A549 (cell line): ENCODE measurements at regions not wholly inside any gene's neighbourhood (a gene's known extent, or its start where the extent isn't known, plus 50 kb on each side); places are given as distances from the start of the nearest gene placed in this dataset.

Experiments used
- ATAC-seq, 2 experiments: fragments of 200-7000 bp in 1 of 2; fragments of >200 bp in 1 of 2; cut with Nextera tagmentation in 1 of 2; cut with Tn5 transposase in 1 of 2; 3 replicates each; pipeline versions ENCODE4 v1.8.0 to v1.9.1; 2018 to 2020; ENCODE audit warnings: mild to moderate bottlenecking in 1 of 2, moderate library complexity in 1 of 2
- CTCF ChIA-PET: fragments of 300-600 bp; sonication (Branson Sonifier 250); formaldehyde crosslinking; extraction: SDS; loops from one replicate; lab custom pipeline; 2021; ENCODE audit warnings: antibody characterized with exemption, inconsistent platforms; lab: Yijun Ruan, JAX
- POLR2A ChIA-PET: fragments of 350-600 bp; formaldehyde crosslinking; extraction: SDS; loops from one replicate; lab custom pipeline; 2021; ENCODE audit warnings: antibody characterized with exemption, inconsistent platforms; lab: Yijun Ruan, JAX
- DNase-seq, 2 experiments: peaks; one replicate each; pipeline versions ENCODE4 v3.0.0 to v3.0.0-alpha.2; 2011 to 2016; ENCODE audit warnings: low read depth in 1 of 2, low spot score in 1 of 2
- FAIRE-seq: peaks from 2 replicates; lab custom pipeline; 2011; peaks lifted over from hg19 to GRCh38; lab: Jason Lieb, UNC
- H3K27ac ChIP-seq, 2 experiments: fragments of >200 bp; sonication (Bioruptor Twin); formaldehyde crosslinking; 3 replicates each; pipeline ENCODE4 v1.5.1; 2016 to 2017
- H3K4me1 ChIP-seq: fragments of >200 bp; sonication (Bioruptor Twin); formaldehyde crosslinking; 3 replicates; pipeline ENCODE4 v1.6.1; 2016
- H3K4me2 ChIP-seq: fragments of >200 bp; sonication (Bioruptor Twin); formaldehyde crosslinking; 3 replicates; pipeline ENCODE4 v1.6.1; 2016
- H3K4me3 ChIP-seq: fragments of >200 bp; sonication (Bioruptor Twin); formaldehyde crosslinking; 3 replicates; pipeline ENCODE4 v1.5.1; 2016
- H3K9me3 ChIP-seq: fragments of >200 bp; sonication (Bioruptor Twin); formaldehyde crosslinking; 3 replicates; pipeline ENCODE4 v1.6.1; 2016
- BHLHE40 ChIP-seq: IDR thresholded peaks from 2 replicates; pipeline ENCODE4 v1.6.1; 2012; ENCODE audit warnings: low read depth, low read length, inconsistent platforms
- EHF ChIP-seq: fragments of 250-450 bp; sonication (Bioruptor Pico); IDR thresholded peaks from 2 replicates; pipeline ENCODE4 v1.5.0; 2020; ENCODE audit warnings: mild to moderate bottlenecking
- EP300 ChIP-seq, 2 experiments: fragments of >200 bp; sonication (Bioruptor Twin); formaldehyde crosslinking; IDR thresholded peaks; 2 replicates in 1 of 2; 3 replicates in 1 of 2; pipeline ENCODE4 v1.6.1; 2016 to 2017
- HOXB13 ChIP-seq: fragments of 250-450 bp; sonication (Bioruptor Pico); IDR thresholded peaks from 2 replicates; pipeline ENCODE4 v1.5.0; 2020; ENCODE audit warnings: low read depth, mild to moderate bottlenecking, moderate library complexity
- KDM1A ChIP-seq: fragments of 200-600 bp; sonication (generic); IDR thresholded peaks from 2 replicates; pipeline ENCODE4 v1.6.1; 2016; ENCODE audit warnings: low read depth, mild to moderate bottlenecking
- KDM5A ChIP-seq: fragments of 200-600 bp; sonication (generic); IDR thresholded peaks from 2 replicates; pipeline ENCODE4 v1.6.1; 2016; ENCODE audit warnings: antibody characterized with exemption, mild to moderate bottlenecking
- NFE2L2 ChIP-seq: fragments of 150-350 bp; conservative IDR thresholded peaks from 2 replicates; pipeline ENCODE4 v1.6.1; 2014; ENCODE audit warnings: low read length
- NPAS2 ChIP-seq: fragments of 250-450 bp; sonication (Bioruptor Pico); IDR thresholded peaks from 2 replicates; pipeline ENCODE4 v1.8.0; 2022; ENCODE audit warnings: mild to moderate bottlenecking, moderate library complexity, borderline replicate concordance
- PHF8 ChIP-seq: fragments of 200-600 bp; sonication (generic); IDR thresholded peaks from 2 replicates; pipeline ENCODE4 v1.6.1; 2016; ENCODE audit warnings: low read depth, mild to moderate bottlenecking, antibody characterized with exemption, moderate library complexity, borderline replicate concordance
- RNF2 ChIP-seq: fragments of 200-600 bp; sonication (generic); IDR thresholded peaks from 2 replicates; pipeline ENCODE4 v1.6.1; 2016; ENCODE audit warnings: low read depth, mild to moderate bottlenecking, antibody characterized with exemption, moderate library complexity, borderline replicate concordance
- ZC3H11A ChIP-seq: fragments of 450-650 bp; IDR thresholded peaks from 2 replicates; pipeline ENCODE4 v1.6.1; 2014; ENCODE audit warnings: antibody characterized with exemption, mild to moderate bottlenecking
- ZFP36 ChIP-seq: fragments of 450-650 bp; IDR thresholded peaks from 2 replicates; pipeline ENCODE4 v1.6.1; 2014; ENCODE audit warnings: borderline replicate concordance; ENCODE audit not compliant: partially characterized antibody
- WGBS: methylation state at CpG from one replicate; pipeline ENCODE4 v1.1.6; 2017; ENCODE audit errors: missing lambda C conversion rate; 5-methylcytosine and 5-hydroxymethylcytosine counted together
- TF ChIP-seq, protein P1 (sequence below): IDR thresholded peaks from 2 replicates; pipeline ENCODE4 v1.6.1; 2012
- TF ChIP-seq, protein P2 (sequence below): IDR thresholded peaks from 2 replicates; pipeline ENCODE4 v1.6.1; 2012
- TF ChIP-seq, protein P3 (sequence below): fragments of >200 bp; sonication (Bioruptor Twin); formaldehyde crosslinking; IDR thresholded peaks from 3 replicates; pipeline ENCODE4 v1.5.1; 2016
- TF ChIP-seq, protein P4 (sequence below): fragments of >200 bp; sonication (Bioruptor Twin); formaldehyde crosslinking; IDR thresholded peaks from 3 replicates; pipeline ENCODE4 v1.6.1; 2016
- TF ChIP-seq, protein P5 (sequence below): fragments of 250-450 bp; sonication (Bioruptor Pico); IDR thresholded peaks from 2 replicates; pipeline ENCODE4 v1.5.0; 2021; ENCODE audit warnings: mild to moderate bottlenecking, moderate library complexity, borderline replicate concordance

DNA sequence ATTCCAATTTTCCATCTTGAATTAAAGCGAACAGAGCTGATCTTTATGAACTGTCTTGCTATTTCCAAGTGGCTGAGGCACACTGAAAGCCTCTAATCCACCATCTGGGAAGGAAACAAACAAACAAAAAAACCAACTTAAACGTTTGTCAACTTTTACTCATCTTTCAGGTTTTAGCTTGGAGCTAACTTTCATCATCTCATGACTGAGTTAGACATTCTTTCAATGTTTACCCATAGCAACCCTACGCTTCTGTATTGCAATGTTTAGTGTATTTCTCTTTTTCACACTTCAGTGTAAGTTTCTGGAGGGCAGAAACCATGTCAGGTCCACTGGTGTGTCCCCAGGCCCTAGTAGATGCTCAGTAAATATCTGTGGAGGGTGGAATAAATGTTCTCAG, 343.8 kb downstream of the GBA3 start (continued):
- TF ChIP-seq, protein P1, sequence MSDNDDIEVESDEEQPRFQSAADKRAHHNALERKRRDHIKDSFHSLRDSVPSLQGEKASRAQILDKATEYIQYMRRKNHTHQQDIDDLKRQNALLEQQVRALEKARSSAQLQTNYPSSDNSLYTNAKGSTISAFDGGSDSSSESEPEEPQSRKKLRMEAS = no peak
- TF ChIP-seq PHF8 = no peak

DNA sequence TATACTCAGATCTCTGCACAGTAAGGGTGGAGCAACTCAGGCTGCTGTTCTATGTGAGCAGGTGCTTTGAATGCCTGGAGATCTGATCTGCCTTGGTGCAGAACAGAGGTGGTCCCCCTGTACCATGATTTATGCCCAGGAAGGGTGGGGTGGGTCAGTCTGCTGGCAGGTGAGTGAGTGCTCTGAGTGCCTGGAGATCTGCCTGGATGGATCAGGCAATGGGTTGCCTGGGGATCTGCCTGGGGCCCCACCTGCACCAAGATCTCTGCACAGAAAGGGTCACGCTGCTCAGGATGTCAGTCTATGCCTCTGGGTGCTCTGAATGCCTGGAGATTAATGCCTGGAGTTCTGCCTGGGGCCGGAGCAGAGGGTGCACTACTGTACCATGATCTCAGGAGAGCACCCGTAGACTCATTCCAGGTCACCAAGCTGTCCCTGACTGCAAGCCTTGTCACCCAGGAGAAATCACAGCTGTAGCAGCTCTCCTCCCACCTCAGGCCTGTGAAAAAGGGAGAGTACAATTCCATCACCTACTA, 342.9 kb downstream of the GBA3 start:
- FAIRE-seq = no peak
- 67% methylated on average over 1 of the region's 3 CpGs for WGBS
- ATAC-seq = no peak

DNA sequence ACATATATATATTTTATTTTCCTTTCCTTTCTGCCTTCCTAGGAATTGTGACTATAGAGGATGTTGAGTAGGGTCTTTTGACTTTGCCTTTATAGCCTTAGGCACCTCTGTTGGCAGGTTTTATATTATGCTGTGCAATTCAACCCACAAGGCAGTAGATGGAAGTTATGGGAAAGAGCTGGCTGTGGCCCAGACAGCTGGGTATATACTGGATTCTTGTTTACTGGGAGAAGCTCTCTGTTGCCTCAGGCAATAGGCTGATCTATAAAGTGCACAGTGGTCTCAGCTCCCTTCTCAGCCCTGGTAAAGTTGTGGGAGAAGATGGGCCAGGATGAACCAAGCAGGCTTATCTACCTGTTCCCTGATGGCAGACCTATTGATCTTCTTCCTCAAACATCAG, 342.0 kb downstream of the GBA3 start:
- CTCF ChIA-PET = no interaction called here
- DNase-seq (no peak), ATAC-seq (no peak), FAIRE-seq (no peak)
- Histone ChIP-seq H3K27ac (no peak overlapping the region), H3K4me3 (no peak overlapping the region), H3K4me2 (no peak overlapping the region), H3K9me3 (no peaks in the 10 kb centered on the region), H3K4me1 (no peaks in the 10 kb centered on the region)
- TF ChIP-seq KDM1A = no peak
- POLR2A ChIA-PET = no interaction called here

More for the DNA sequence above, 342.9 kb downstream of the GBA3 start:
- H3K4me1 ChIP-seq = no peaks in the 10 kb centered on the region
- POLR2A ChIA-PET = no interaction called here
- H3K9me3 ChIP-seq = no peaks in the 10 kb centered on the region
- TF ChIP-seq, protein P2, sequence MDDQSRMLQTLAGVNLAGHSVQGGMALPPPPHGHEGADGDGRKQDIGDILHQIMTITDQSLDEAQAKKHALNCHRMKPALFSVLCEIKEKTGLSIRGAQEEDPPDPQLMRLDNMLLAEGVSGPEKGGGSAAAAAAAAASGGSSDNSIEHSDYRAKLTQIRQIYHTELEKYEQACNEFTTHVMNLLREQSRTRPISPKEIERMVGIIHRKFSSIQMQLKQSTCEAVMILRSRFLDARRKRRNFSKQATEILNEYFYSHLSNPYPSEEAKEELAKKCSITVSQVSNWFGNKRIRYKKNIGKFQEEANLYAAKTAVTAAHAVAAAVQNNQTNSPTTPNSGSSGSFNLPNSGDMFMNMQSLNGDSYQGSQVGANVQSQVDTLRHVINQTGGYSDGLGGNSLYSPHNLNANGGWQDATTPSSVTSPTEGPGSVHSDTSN = no peak
- no peak overlapping the region for H3K27ac ChIP-seq
- H3K4me2 ChIP-seq = no peak overlapping the region
- DNase-seq = no peak
- CTCF ChIA-PET = no interaction called here
- H3K4me3 ChIP-seq = no peak overlapping the region

DNA sequence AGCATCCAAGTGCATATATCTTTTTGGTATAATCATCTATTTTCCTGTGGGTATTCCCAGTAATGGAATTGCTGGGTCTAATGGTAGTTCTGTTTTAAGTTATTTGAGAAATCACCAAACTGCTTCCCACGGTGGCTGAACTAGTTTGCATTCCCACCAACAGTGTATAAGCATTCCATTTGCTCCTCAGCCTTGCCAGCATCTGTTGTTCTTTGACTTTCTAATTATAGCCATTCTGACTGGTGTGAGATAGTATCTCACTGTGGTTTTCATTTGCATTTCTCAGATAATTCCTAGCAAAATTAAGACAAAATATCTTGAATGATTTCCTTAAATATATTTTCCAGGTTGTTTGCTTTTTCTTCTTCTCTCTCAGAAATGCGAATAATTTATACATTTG, 341.1 kb downstream of the GBA3 start:
- TF ChIP-seq NPAS2 (CRISPR knock-in tag) (no peak), EP300 (IDR thresholded peaks at IDR 0.05) (no peak), NFE2L2 (no peak), RNF2 (no peak), EHF (CRISPR knock-in tag) (no peak), BHLHE40 (no peak), ZC3H11A (no peak), KDM5A (no peak), ZFP36 (no peak), HOXB13 (no peak)
- TF ChIP-seq, protein P3, sequence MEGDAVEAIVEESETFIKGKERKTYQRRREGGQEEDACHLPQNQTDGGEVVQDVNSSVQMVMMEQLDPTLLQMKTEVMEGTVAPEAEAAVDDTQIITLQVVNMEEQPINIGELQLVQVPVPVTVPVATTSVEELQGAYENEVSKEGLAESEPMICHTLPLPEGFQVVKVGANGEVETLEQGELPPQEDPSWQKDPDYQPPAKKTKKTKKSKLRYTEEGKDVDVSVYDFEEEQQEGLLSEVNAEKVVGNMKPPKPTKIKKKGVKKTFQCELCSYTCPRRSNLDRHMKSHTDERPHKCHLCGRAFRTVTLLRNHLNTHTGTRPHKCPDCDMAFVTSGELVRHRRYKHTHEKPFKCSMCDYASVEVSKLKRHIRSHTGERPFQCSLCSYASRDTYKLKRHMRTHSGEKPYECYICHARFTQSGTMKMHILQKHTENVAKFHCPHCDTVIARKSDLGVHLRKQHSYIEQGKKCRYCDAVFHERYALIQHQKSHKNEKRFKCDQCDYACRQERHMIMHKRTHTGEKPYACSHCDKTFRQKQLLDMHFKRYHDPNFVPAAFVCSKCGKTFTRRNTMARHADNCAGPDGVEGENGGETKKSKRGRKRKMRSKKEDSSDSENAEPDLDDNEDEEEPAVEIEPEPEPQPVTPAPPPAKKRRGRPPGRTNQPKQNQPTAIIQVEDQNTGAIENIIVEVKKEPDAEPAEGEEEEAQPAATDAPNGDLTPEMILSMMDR = no peak
- TF ChIP-seq, protein P4, sequence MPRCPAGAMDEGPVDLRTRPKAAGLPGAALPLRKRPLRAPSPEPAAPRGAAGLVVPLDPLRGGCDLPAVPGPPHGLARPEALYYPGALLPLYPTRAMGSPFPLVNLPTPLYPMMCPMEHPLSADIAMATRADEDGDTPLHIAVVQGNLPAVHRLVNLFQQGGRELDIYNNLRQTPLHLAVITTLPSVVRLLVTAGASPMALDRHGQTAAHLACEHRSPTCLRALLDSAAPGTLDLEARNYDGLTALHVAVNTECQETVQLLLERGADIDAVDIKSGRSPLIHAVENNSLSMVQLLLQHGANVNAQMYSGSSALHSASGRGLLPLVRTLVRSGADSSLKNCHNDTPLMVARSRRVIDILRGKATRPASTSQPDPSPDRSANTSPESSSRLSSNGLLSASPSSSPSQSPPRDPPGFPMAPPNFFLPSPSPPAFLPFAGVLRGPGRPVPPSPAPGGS = no peak
- TF ChIP-seq, protein P5, sequence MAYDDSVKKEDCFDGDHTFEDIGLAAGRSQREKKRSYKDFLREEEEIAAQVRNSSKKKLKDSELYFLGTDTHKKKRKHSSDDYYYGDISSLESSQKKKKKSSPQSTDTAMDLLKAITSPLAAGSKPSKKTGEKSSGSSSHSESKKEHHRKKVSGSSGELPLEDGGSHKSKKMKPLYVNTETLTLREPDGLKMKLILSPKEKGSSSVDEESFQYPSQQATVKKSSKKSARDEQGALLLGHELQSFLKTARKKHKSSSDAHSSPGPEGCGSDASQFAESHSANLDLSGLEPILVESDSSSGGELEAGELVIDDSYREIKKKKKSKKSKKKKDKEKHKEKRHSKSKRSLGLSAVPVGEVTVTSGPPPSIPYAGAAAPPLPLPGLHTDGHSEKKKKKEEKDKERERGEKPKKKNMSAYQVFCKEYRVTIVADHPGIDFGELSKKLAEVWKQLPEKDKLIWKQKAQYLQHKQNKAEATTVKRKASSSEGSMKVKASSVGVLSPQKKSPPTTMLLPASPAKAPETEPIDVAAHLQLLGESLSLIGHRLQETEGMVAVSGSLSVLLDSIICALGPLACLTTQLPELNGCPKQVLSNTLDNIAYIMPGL (CRISPR knock-in tag) = no peak
- FAIRE-seq = no peak
- WGBS = 44% methylated on average over 2 of the region's 2 CpGs

More for the DNA sequence above, 341.1 kb downstream of the GBA3 start:
- Histone ChIP-seq H3K4me2 (no peak overlapping the region), H3K27ac (no peak overlapping the region), H3K9me3 (no peaks in the 10 kb centered on the region), H3K4me1 (no peaks in the 10 kb centered on the region), H3K4me3 (no peak overlapping the region)
- ATAC-seq (no peak), DNase-seq (no peak)
- ChIA-PET POLR2A (no interaction called here), CTCF (no interaction called here)
